ENCODE measurements at regions not wholly inside any gene's neighbourhood (a gene's known extent, or its start where the extent isn't known, plus 50 kb on each side); places are given as distances from the start of the nearest gene placed in this dataset.

- TF ChIP-seq EZH2 (IDR thresholded peaks at IDR 0.05; ENCODE audit: borderline replicate concordance, low read depth, low read length, poor library complexity, severe bottlenecking): no peak
- no peak for TF ChIP-seq CTCF (conservative IDR thresholded peaks at IDR 0.05; ENCODE audit: low read depth, low read length)
- H3K9me3 ChIP-seq (ENCODE audit: low read depth, low read length, poor library complexity, severe bottlenecking): no peaks in the 10 kb centered on the region
- no peak overlapping the region for H3K27ac ChIP-seq (ENCODE audit: low read depth, low read length, poor library complexity, severe bottlenecking)
- CTCF ChIA-PET: interaction anchor here (1.0 to 2.3 kb wide), 2 partner anchors 52 to 483 kb away, joined by 3 to 10 read pairs; no protein-coding TSS in a partner anchor
- no peak for DNase-seq (ENCODE audit: low spot score)
- H3K4me3 ChIP-seq (ENCODE audit: low read depth, low read length, poor library complexity, severe bottlenecking): no peak overlapping the region
- H3K4me1 ChIP-seq (ENCODE audit: insufficient read depth, low read length, poor library complexity, severe bottlenecking): no peaks in the 10 kb centered on the region
- no TSS peak for BruUV-seq (replicated peaks)
- intact Hi-C loops (cut with micrococcal nuclease; ENCODE audit: unreplicated experiment): no loop called here
- H3K27me3 ChIP-seq (replicated peaks; ENCODE audit: insufficient read depth, low read depth, low read length, poor library complexity): peaks cover 80% of the 10 kb centered on the region
- H3K36me3 ChIP-seq (ENCODE audit: insufficient read depth, low read length, poor library complexity, severe bottlenecking): no peaks in the 10 kb centered on the region
- POLR2A ChIA-PET (ENCODE audit: low non-redundant PET): no interaction called here
Measured at GRCh38 chr1:60764489-60764888, 317.9 kb upstream of the NFIA start.

- TF ChIP-seq EZH2 (IDR thresholded peaks at IDR 0.05; ENCODE audit: borderline replicate concordance, low read depth, low read length, poor library complexity, severe bottlenecking) (no peak), CTCF (conservative IDR thresholded peaks at IDR 0.05; ENCODE audit: low read depth, low read length) (no peak)
- ChIA-PET POLR2A (ENCODE audit: low non-redundant PET) (no interaction called here), CTCF (interaction anchor here (0.7 to 2.3 kb wide), 3 partner anchors 66 to 796 kb away, joined by 3 to 10 read pairs (median 5); no protein-coding TSS in a partner anchor)
- no peaks in the 10 kb centered on the region for H3K4me1 ChIP-seq (ENCODE audit: insufficient read depth, low read length, poor library complexity, severe bottlenecking)
- H3K4me3 ChIP-seq (ENCODE audit: low read depth, low read length, poor library complexity, severe bottlenecking): no peak overlapping the region
- H3K27me3 ChIP-seq (replicated peaks; ENCODE audit: insufficient read depth, low read depth, low read length, poor library complexity): peaks cover 80% of the 10 kb centered on the region
- H3K9me3 ChIP-seq (ENCODE audit: low read depth, low read length, poor library complexity, severe bottlenecking): no peaks in the 10 kb centered on the region
- intact Hi-C loops (cut with micrococcal nuclease; ENCODE audit: unreplicated experiment): no loop called here
- DNase-seq (ENCODE audit: low spot score): no peak
- no TSS peak for BruUV-seq (replicated peaks)
- no peaks in the 10 kb centered on the region for H3K36me3 ChIP-seq (ENCODE audit: insufficient read depth, low read length, poor library complexity, severe bottlenecking)
- no peak overlapping the region for H3K27ac ChIP-seq (ENCODE audit: low read depth, low read length, poor library complexity, severe bottlenecking)
Measured at GRCh38 chr1:60763741-60764140, 318.6 kb upstream of the NFIA start.

GRCh38 chr1:60762911-60763310, 319.4 kb upstream of the NFIA start:
- intact Hi-C loops (cut with micrococcal nuclease; ENCODE audit: unreplicated experiment): no loop called here

More at GRCh38 chr1:60762911-60763310, 319.4 kb upstream of the NFIA start:
- ChIA-PET POLR2A (ENCODE audit: low non-redundant PET) (no interaction called here), CTCF (interaction anchor here (0.7 kb wide), 1 partner anchor 66 kb away, joined by 3 read pairs; no protein-coding TSS in a partner anchor)
- H3K36me3 ChIP-seq (ENCODE audit: insufficient read depth, low read length, poor library complexity, severe bottlenecking): no peaks in the 10 kb centered on the region
- no TSS peak for BruUV-seq (replicated peaks)
- no peak for DNase-seq (ENCODE audit: low spot score)
- no peak overlapping the region for H3K4me3 ChIP-seq (ENCODE audit: low read depth, low read length, poor library complexity, severe bottlenecking)
- TF ChIP-seq CTCF (conservative IDR thresholded peaks at IDR 0.05; ENCODE audit: low read depth, low read length) (no peak), EZH2 (IDR thresholded peaks at IDR 0.05; ENCODE audit: borderline replicate concordance, low read depth, low read length, poor library complexity, severe bottlenecking) (no peak)
- H3K27ac ChIP-seq (ENCODE audit: low read depth, low read length, poor library complexity, severe bottlenecking): no peak overlapping the region
- H3K4me1 ChIP-seq (ENCODE audit: insufficient read depth, low read length, poor library complexity, severe bottlenecking): no peaks in the 10 kb centered on the region
- peaks cover 78% of the 10 kb centered on the region for H3K27me3 ChIP-seq (replicated peaks; ENCODE audit: insufficient read depth, low read depth, low read length, poor library complexity)
- no peaks in the 10 kb centered on the region for H3K9me3 ChIP-seq (ENCODE audit: low read depth, low read length, poor library complexity, severe bottlenecking)

All from A673 (cell line).